Endothelial cell of umbilical vein (primary cell): ENCODE measurements at regions not wholly inside any gene's neighbourhood (a gene's known extent, or its start where the extent isn't known, plus 50 kb on each side); places are given as distances from the start of the nearest gene placed in this dataset.

Experiments used
- BruUV-seq: library from RNA; stranded (reverse); fragments of 400-500 nt; replicated peaks from 2 replicates; lab custom pipeline; 2021; lab: Mats Ljungman, UMichigan
- CTCF ChIA-PET: fragments of 300-600, 350-600 bp; sonication (Branson Sonifier 250); formaldehyde crosslinking; loops from one replicate; lab custom pipeline; 2021; ENCODE audit warnings: antibody characterized with exemption, inconsistent platforms; lab: Charles Lee
- POLR2A ChIA-PET: fragments of 300-600, 350-600 bp; sonication (Branson Sonifier 250); formaldehyde crosslinking; loops from one replicate; lab custom pipeline; 2021; ENCODE audit warnings: antibody characterized with exemption, inconsistent platforms; lab: Charles Lee
- DNase-seq: peaks from one replicate; pipeline ENCODE4 v3.0.0-alpha.2; 2011; ENCODE audit warnings: low read depth, low spot score
- FAIRE-seq: peaks from 2 replicates; lab custom pipeline; 2011; peaks lifted over from hg19 to GRCh38; lab: Jason Lieb, UNC
- H2AFZ ChIP-seq: 2 replicates; pipeline ENCODE4 v1.6.0; 2012; ENCODE audit warnings: low read depth, low read length, control low read depth, inconsistent platforms
- H3K27ac ChIP-seq: 2 replicates; pipeline ENCODE4 v1.5.1; 2011; ENCODE audit warnings: low read depth, mild to moderate bottlenecking, control low read depth, low read length, moderate library complexity; ENCODE audit not compliant: insufficient read depth
- H3K27me3 ChIP-seq, 2 experiments: 2 replicates each; pipeline versions ENCODE4 v1.6.0 to v1.6.1; 2011; ENCODE audit warnings: low read length in 2 of 2, mixed read lengths in 1 of 2; ENCODE audit not compliant: control insufficient read depth in 2 of 2, insufficient read depth in 2 of 2
- H3K36me3 ChIP-seq, 2 experiments: 2 replicates in 1 of 2; 3 replicates in 1 of 2; pipeline ENCODE4 v1.5.1; 2011; ENCODE audit warnings: low read length in 2 of 2, mild to moderate bottlenecking in 1 of 2, moderate library complexity in 1 of 2; ENCODE audit not compliant: control insufficient read depth in 2 of 2, insufficient read depth in 2 of 2; ENCODE audit errors: extremely low read depth in 1 of 2
- H3K4me1 ChIP-seq: 3 replicates; pipeline ENCODE4 v1.5.1; 2011; ENCODE audit warnings: mild to moderate bottlenecking, low read length; ENCODE audit not compliant: control insufficient read depth, insufficient read depth; ENCODE audit errors: extremely low read depth
- H3K4me2 ChIP-seq: 2 replicates; pipeline ENCODE4 v1.6.1; 2011; ENCODE audit warnings: low read length, control low read depth, mixed read lengths; ENCODE audit not compliant: insufficient read depth
- H3K4me3 ChIP-seq, 3 experiments: fragments of 200-600 bp in 1 of 3; sonication (generic), shearing (Covaris generic) in 1 of 3; replicated peaks in 1 of 3; 2 replicates each; pipeline ENCODE4 v1.5.1; 2011 to 2016; ENCODE audit warnings: control low read depth in 3 of 3, low read length in 3 of 3, mild to moderate bottlenecking in 2 of 3, inconsistent platforms in 1 of 3, low read depth in 1 of 3, moderate library complexity in 1 of 3; ENCODE audit not compliant: insufficient read depth in 1 of 3
- H3K79me2 ChIP-seq: 2 replicates; pipeline ENCODE4 v1.6.0; 2012; ENCODE audit warnings: low read length, inconsistent platforms; ENCODE audit not compliant: control insufficient read depth, insufficient read depth
- H3K9ac ChIP-seq: replicated peaks from 2 replicates; pipeline ENCODE3; 2011; ENCODE audit warnings: low read length, control low read depth; ENCODE audit not compliant: insufficient read depth; ENCODE audit errors: extremely low read depth
- H3K9me1 ChIP-seq: replicated peaks from 3 replicates; pipeline ENCODE4 v1.6.0; 2011; ENCODE audit warnings: mild to moderate bottlenecking, low read length; ENCODE audit not compliant: control insufficient read depth, insufficient read depth; ENCODE audit errors: extremely low read depth
- H3K9me3 ChIP-seq: replicated peaks from 2 replicates; pipeline ENCODE4 v1.5.1; 2012; ENCODE audit warnings: low read length, inconsistent platforms; ENCODE audit not compliant: control insufficient read depth, insufficient read depth
- H4K20me1 ChIP-seq: replicated peaks from 2 replicates; pipeline ENCODE3; 2011; ENCODE audit warnings: mild to moderate bottlenecking, low read length; ENCODE audit not compliant: control insufficient read depth, insufficient read depth; ENCODE audit errors: extremely low read depth
- CTCF ChIP-seq, 2 donors: IDR thresholded peaks; 1 replicate in 1 of 2; 2 replicates in 1 of 2; pipeline ENCODE4 v1.5.1; 2011; ENCODE audit warnings: low read length in 2 of 2, mild to moderate bottlenecking in 2 of 2, moderate library complexity in 2 of 2, control low read depth in 1 of 2, inconsistent platforms in 1 of 2, low read depth in 1 of 2; ENCODE audit not compliant: insufficient read depth in 1 of 2; ENCODE audit errors: extremely low read depth in 1 of 2
- EZH2 ChIP-seq: IDR thresholded peaks from 2 replicates; pipeline ENCODE4 v1.6.1; 2012; ENCODE audit warnings: borderline replicate concordance, low read depth, mild to moderate bottlenecking, moderate library complexity, low read length, inconsistent platforms; ENCODE audit not compliant: severe bottlenecking
- FOS ChIP-seq: IDR thresholded peaks from 2 replicates; pipeline ENCODE4 v1.6.1; 2011; ENCODE audit warnings: mild to moderate bottlenecking, low read length, moderate library complexity, borderline replicate concordance; ENCODE audit not compliant: insufficient read depth
- GATA2 ChIP-seq: IDR thresholded peaks from 2 replicates; pipeline ENCODE4 v1.7.0; 2011; ENCODE audit warnings: low read depth, mild to moderate bottlenecking, moderate library complexity, mixed read lengths, low read length; ENCODE audit not compliant: insufficient read length, insufficient read depth
- JUN ChIP-seq: IDR thresholded peaks from 2 replicates; pipeline ENCODE4 v1.6.1; 2011; ENCODE audit warnings: borderline replicate concordance, low read depth; ENCODE audit not compliant: insufficient read length, insufficient read depth
- MAX ChIP-seq: IDR thresholded peaks from 2 replicates; pipeline ENCODE4 v1.6.1; 2011; ENCODE audit not compliant: insufficient read depth, insufficient read length
- MYC ChIP-seq: IDR thresholded peaks from one replicate; pipeline ENCODE4 v1.6.1; 2011; ENCODE audit warnings: mild to moderate bottlenecking, low read depth, low read length
- POLR2A ChIP-seq: IDR thresholded peaks from 2 replicates; pipeline ENCODE4 v1.6.1; 2012; ENCODE audit warnings: low read depth, mild to moderate bottlenecking, control low read depth, low read length
- POLR2AphosphoS5 ChIP-seq: IDR thresholded peaks from 2 replicates; pipeline ENCODE4 v1.6.1; 2012; ENCODE audit warnings: low read depth, mild to moderate bottlenecking, control low read depth, low read length, moderate library complexity; ENCODE audit not compliant: insufficient read depth
- dilution Hi-C: fragments of 300-500 bp; cut with MboI; formaldehyde crosslinking; loops from one replicate; pipeline ENCODE4 v1.15.0; 2019; ENCODE audit warnings: low sequenced_read_pairs; ENCODE audit not compliant: extremely low pct_ligation_motif_present
- intact Hi-C: fragments of 100-400 bp; cut with micrococcal nuclease; formaldehyde crosslinking; loops from one replicate; pipeline ENCODE4 v1.10.0; 2022

GRCh38 chr4:65170768-65171514 lies 499.3 kb downstream of the EPHA5 start:
- Histone ChIP-seq H2AFZ (no peak overlapping the region), H3K27me3 (no peaks in the 10 kb centered on the region), H3K4me1 (no peaks in the 10 kb centered on the region), H3K36me3 (no peaks in the 10 kb centered on the region), H4K20me1 (no peaks in the 10 kb centered on the region), H3K4me2 (no peak overlapping the region), H3K79me2 (no peaks in the 10 kb centered on the region), H3K4me3 (no peak overlapping the region), H3K9me3 (no peaks in the 10 kb centered on the region), H3K9ac (no peak overlapping the region), H3K9me1 (no peaks in the 10 kb centered on the region), H3K27ac (no peak overlapping the region)
- no peak for FAIRE-seq
- POLR2A ChIA-PET, result no interaction called here
- CTCF ChIA-PET, result no interaction called here
- no peak for DNase-seq
- TF ChIP-seq CTCF (IDR thresholded peaks at IDR 0.05; ENCODE audit: extremely low read depth in 1 of 2, insufficient read depth in 1 of 2, low read depth in 1 of 2, low read length in 2 of 2) (no peak), FOS (no peak), EZH2 (no peak), GATA2 (no peak), POLR2A (no peak), JUN (no peak), POLR2AphosphoS5 (no peak), MAX (no peak), MYC (no peak)
- BruUV-seq, result no TSS peak
- intact Hi-C loops, result no loop called here
- dilution Hi-C loops, result no loop called here
